HG02840 (cell line): ENCODE measurements at regions not wholly inside any gene's neighbourhood (a gene's known extent, or its start where the extent isn't known, plus 50 kb on each side); places are given as distances from the start of the nearest gene placed in this dataset.

Experiments
- ATAC-seq: cut with Tn5 transposase; IDR thresholded peaks from one replicate; pipeline ENCODE4 v1.9.1; 2021; ENCODE audit warnings: mild to moderate bottlenecking, moderate library complexity, moderate number of reproducible peaks; ENCODE audit not compliant: unreplicated experiment, low FRiP score

DNA sequence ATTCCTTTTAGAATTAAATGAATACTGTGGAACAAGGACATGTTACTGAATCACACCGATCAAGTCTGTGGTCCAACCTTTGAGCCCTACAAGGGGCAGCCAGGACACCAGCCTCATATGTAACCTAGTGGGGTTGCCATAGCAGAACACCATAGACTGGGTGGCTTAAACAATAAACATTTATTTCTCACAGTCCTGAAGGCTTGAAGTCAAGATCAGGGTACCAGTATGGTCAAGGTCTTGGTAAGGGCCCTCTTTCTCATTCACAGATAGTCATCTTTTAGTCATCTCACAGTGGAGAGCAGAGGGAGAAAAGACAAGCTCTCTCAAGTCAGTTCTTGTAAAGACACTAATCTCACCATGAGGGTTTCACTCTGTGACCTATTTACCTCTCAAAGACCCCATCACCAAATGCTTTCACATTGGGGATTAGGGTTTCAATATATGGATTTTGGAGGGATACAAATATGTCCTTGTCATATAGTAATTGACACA is 422.5 kb downstream of the GADD45G start:
- ATAC-seq: no peak

DNA sequence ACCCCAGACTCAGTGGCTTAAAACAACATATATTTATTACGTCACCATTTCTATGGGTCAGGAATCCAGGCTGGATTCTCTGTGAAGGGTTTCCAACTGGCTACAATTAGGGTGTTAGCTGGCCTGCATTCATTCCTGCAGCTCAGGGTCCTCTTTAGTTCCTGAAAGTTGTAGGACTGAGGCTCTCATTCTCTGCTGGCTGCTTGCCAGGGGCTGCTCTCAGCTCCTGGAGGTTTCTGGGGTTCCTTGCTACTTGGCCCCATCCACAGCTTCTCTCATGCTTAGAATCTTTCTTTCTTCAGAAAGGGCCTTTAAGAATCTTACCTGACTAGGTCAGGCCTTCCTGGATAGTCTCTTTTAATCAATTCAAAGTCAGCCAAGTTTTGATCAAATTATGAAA is 424.6 kb downstream of the GADD45G start:
- ATAC-seq: no peak

DNA sequence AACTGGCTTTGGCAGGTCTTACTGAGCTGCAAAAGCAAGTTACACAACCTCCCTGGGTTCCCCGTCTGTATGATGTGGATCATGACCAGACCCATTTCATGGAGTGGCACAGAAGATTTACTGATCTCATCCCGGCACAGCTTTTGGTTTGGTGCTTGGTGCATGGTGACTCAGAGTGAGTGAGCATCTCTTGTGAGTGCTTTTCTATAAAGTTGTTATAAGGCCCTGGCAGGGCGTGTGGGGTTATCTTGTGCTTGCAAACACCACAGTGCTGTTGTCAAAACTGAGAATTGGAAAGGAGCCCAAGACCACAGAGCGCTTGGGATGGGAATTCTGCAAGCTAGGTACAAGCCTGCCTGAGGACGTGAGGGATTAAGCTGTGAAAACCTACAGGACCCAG is 425.2 kb downstream of the GADD45G start:
- ATAC-seq: no peak

DNA sequence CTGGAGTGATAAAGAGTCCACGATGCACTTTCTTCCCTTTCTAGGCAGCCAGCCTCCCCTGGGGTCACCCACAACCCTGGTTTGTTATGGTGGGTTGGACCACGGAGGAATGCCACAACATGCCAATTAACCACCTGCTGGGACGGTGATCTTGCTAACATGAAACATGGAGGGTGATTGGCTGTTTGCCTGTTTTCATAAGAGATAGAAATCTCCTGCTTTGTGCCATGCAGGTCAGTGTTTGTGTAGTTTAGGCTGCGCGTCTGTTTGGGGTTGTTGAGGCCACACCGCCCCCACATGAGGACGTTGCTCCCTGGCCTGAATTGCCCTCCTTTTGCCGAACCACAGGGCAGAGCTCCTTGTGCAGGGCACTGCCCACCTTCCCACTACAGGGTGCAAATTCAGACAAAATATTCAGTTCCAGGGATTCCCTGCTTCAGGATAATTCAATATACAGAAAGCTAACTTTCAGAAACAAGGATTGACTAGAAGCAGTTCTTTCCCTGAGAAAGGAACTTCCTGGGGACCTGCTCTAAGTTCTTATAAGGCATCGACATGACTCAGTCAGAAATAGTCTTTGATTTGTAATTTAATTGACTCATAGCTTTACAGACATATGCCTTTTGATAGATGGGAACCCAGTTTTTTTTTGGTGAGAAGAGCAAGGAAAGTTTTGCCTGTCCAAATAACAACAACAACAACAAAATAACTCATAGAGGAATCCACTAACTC is 427.6 kb downstream of the GADD45G start:
- ATAC-seq: no peak

DNA sequence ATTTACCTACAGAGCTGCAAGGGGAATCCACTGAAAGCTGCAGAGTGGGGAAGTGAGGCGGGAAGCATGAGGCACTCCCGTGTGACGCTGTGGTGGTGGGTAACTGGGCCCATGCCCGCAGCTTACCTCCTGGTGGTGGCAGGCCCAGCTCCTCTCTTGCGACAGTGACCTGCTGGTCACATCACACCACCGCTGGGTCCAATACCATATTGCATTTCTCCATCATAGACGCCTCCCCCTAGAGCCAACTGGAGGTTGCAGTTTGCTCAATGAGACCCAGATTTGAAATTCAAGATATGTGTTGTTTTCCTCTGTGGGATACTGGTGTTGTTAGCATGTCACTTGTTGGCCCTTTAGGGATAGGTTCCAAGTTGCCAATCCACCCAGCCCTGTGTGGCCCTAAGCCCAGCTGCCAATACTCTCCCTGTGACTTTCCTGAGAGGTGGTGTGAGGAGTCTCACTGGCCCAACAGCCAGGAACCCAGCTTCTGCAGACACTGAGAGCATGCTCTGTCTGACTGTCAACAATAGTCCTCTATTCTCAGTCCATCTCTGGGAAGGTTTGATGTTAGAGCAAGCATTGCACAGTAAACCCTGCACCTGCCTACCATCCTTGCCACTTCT is 428.3 kb downstream of the GADD45G start:
- ATAC-seq: no peak

DNA sequence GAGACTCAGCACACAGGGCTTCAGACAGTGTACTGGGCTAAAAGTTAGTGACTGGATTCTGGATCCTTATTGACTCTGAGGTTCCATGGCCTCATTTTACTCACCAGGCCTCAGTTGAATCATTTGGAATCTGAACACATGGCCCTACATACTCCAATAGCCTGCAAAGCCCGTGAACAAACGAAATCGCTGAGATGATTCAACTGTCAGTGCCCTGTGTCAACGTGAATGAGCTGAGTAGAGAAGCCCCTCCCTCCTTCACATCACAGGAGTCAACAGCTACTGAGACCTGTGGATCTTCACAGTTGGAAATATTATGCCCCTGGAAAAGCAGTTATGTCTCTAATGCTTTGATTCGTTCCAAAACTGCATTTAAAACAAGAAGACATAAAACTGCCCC is 429.3 kb downstream of the GADD45G start:
- no peak for ATAC-seq

DNA sequence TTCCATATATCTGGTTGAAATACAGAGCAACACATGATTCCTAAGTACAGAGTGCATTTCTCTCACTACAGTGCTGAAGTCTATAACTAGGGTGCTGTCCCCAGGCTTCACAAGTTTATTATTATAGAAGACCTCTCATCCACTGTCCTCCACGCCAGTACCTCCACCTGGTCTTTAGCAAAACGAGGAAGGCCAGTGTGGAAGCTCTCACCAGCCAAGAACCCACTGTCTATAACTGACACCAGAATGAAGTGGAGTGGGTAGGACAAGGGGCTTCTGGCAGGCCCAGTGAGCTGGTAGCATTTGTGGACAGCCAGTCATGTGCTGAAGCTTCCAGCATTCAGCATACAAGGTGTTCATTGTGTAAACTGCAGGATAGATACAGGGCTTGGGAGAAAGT is 430.7 kb downstream of the GADD45G start:
- no peak for ATAC-seq

DNA sequence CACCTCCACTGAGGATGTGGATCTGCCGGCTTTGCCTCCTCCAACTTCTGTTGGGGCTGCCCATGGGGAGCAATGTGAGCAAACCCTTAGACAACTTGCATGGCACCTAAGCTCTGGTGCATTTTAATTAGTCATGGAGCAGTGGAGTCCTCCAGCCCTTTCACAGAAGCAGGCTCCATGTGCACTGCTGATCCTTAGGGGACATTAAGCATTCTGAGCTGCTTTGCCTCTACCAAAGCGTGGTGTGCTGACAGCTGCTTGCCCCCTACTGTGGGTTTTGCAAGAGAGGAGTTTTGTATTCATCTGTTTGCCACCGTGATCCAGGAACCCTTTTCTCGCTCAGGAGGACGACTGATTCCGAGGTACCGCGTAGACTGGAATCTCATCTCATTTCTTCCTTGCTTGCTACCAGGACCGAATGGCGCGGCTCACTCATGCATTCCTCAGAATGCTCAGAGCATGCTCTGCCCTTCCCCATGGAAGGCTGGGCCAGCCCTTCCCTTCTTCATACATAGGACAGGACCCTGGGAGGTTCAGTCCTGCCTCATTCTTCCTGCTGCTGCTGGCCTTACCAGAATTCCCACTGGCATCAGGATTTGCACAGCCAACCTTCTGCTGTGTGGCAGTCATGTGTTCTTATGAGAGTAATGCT is 432.5 kb downstream of the GADD45G start:
- ATAC-seq: no peak

DNA sequence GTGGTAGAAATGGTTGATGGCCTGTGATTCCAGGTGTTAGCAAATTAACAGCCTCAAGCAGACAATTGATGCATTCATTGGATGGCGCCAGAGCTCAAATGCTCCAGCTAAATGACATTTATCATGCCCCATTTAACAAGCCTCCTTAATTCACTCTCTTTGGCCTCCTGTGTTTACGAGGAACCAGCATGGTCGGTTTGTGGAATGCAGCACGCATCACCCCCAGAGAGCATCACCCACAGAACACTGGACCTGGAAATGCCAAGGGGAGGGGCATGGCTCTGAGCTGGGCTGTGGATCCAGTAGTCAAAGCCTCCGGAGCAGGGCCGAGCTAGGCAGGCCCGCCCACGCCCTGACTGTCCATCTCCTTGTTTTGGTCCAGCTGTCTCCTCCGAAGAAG is 434.0 kb downstream of the GADD45G start:
- no peak for ATAC-seq

DNA sequence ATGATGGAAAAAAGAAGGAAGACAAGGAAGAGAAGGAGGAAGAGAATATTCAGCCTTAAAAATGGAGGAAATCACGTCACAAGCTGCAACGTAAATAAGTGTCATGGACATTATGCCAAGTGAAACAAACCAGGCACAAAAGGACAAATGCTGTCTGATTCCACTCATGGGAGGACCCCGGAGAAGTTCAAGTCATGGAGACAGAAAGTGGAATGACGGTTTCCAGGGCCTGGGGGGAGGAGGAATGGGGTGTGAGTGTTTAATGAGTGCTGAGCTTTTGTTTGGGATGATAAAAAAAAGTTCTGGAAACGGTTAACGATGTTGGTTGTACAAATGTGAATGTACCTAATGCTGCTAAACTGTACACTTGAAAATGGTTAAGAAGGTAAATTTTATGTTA is 439.5 kb downstream of the GADD45G start:
- ATAC-seq: no peak

DNA sequence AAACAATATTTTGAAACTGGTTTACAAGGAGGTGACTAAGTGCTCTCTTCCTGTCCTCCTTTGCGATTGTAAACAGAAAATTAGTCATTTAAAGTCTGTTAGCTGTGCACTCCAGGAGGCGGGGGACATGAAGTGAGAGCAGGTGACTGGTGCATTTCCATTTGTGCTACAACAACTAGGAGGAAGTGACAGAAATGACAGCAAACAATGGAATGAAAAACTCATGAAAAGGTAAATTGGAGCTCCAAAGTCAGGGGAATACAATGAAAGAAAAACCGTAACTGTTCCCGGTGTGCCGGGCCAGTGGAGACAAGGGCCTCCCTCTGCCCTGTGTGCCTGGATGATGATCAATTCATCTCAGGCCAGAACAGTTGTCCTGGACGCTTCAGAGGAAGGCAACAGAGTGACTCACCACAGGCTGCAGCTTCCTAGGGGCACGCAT is 439.9 kb downstream of the GADD45G start:
- no peak for ATAC-seq

DNA sequence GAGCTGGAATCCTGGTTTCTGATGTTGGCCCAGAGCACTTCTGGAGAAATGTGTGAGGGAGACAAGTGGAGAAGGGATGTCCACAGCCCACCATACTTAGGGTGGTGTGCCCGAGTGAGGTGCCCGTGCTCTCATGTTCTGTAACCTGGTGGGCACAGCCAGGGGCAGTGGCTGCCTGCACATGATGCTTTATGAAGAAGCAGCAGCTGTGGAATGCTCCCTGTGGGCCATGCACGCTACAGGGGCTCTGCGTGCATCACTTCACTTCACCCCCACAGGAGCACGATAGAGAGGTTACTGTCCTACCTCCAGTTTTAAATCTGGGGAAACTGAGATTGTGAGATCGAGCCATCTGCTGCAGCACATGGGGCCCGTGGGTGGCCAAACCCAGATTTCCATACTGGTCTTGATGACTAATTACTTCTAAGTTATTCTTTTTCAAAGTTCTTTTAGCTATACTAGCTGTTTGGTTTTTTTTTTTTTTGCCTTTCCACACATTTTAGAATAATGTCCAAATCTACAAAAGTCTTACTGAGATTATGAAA is 441.6 kb downstream of the GADD45G start:
- no peak for ATAC-seq

DNA sequence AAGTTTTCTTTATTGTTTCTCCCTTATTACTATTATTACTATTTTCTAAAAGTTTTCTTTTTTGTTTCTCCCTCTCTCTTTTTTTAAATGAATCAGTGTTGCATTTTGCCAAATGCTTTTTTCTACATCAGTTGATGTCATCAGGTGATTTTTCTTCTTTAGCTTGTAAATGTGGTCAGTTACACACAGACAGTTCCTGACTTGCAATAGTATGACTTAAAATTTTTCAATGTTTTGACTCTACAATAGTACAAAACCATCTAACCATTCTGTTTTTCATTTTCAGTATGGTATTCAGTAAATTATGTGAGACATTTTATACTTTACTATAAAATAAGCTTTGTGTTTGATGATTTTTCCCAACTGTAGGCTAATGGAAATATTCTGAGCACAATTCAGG is 443.0 kb downstream of the GADD45G start:
- ATAC-seq: no peak

DNA sequence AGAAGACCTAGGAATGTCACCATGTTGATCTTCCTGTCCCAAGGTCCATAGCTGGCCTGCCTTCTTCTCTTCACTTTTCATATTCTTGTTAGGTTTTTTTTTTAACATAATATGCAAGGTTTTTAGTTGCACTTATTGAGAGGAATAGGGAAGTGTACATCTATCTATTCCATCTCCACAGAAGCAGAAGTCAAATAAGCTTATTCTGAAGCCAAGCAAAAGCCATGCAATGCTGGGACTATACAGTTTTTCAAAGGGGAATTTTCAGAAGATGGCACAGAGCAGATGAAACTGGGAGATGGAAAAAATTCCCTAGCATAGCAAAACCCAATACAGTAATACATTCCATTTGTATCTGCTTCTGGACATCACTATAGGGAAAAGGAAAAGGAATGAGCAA is 447.6 kb downstream of the GADD45G start:
- no peak for ATAC-seq

DNA sequence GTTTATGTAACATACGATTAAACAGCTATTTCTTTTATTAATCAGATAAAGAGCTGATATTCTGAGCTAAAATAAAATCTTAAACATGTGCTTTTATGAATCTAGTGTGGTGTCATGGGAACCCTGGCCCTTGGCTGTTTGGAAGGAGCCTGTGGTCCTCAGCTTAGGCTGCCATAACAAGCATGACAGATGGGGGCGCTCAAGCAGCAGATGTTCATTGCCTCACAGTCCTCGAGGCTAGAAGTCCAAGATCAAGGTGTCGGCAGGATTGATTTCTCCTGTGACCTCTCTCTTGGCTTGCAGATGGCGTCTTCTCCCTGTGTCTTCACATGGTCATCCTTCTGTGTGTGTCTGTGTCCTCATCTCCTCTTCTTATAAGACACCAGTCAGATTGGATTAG is 448.2 kb downstream of the GADD45G start:
- ATAC-seq: no peak

DNA sequence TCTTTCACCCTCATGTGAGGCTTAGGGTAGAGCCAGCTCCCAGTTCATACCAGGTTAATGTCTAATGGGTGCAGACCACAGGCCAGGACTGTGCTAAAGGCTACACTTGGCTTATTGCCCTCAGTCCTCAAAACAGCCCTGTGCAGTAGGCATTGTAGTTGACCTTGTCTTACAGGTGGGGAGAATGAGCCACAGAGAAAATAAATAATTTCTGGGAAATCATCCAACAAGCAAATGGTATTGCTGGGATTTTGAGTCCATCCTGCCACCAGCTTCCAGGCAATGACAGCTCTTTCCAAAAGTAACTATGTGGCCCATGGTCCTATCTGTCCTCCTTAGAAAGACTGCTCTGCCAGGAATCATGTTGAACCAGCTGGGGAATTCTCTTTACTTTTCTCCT is 450.0 kb downstream of the GADD45G start:
- no peak for ATAC-seq

DNA sequence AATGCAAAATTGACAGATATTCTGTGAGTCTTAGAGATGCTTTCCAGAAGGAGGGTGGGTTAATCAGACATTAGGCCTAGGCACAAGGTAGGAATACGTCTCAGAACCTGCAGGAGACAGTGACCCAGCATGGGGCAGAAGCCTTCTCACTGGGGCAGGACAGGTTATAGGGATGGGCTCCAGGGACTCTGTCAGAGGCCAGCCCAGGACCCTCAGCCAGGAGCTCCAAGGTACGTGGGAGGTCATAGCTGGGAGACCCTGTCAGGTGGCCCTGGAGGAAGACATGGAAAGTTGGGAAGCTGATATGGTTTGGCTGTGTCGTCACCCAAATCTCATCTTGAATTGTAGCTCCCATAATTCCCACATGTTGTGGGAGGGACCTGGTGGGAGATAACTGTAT is 450.4 kb downstream of the GADD45G start:
- no peak for ATAC-seq

DNA sequence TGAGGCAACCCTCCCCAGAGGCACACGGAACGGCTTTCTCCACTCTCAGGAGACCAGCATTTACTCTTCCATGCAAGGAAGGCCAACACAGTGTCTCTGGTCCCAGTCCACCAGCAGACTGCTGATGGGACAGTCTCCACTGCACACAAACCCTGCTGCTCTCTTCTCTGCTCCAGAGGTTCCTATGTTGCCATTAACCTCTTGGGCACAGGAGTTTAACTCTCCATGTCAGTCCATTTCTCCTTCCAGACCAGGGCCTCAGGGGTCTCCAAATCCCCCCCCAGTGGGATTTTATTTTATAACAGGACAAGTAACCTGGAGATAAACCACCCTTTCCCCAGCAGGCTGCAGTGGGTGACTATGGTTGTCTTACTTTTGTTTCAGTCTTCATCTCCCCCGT is 452.5 kb downstream of the GADD45G start:
- no peak for ATAC-seq

DNA sequence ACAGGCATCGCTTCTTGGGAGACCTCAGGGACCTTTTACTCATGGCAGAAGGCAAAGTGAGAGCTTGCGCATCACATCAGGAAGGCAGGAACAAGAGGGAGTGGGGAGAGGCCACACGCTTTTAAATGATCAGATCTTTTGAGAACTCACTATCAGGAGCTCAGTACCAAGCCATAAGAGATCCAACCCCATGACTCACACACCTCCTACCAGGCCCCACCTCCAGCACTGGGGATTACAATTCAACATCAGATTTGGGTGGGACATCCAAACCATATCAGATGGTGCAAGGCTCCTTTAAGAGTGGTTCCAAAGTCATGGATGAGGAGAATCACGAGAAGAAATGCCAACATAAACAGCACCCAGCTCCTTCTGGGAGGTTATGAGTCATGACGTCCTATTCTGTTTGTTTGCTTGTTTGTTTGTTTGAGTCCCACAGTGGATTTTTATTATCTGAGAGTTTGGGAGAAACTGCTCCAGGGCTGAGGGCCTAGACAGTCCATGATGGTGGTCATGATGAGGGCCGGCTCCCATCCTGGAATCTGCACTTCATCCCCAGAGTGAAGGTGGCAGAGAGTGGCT is 453.5 kb downstream of the GADD45G start:
- ATAC-seq: no peak

DNA sequence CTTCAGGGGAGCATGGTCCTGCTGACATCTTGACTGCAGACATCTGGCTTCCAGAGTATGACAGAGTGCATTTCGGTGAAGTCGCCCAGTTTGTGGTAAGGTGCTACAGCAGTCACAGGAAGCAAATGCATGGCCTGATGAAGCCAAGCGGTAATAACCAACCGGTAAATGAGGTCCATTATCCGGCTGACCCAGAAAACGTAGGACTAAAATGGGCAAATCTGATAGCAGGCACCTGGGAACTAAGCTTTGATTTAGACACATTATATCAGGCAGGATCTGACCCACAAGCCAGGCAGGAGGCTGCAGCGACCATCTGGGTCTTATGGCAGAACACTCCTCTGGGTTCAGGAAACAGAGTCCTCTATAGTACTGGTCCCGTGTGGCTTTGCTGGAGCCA is 454.6 kb downstream of the GADD45G start:
- ATAC-seq: no peak

DNA sequence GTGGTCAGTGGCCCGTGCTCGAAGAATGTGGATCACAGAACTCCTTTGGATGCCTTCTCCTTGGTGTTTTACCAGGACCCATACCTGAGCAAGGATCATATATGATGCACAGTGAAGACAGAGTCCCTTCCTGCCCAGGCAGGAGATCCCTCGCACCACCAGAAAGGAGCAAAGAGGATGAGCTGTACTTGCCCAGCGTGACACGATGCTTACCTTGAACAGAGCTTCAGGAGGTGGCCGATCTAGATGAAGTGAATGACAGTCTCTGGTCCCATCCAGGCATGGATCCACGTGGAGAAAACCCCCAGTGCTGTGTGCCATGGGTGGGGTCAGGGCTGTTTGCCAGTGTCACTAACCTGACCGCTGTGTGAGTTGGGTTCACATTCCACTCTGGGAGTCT is 455.4 kb downstream of the GADD45G start:
- ATAC-seq: no peak
